CD4-positive, alpha-beta T cell treated with Interleukin-4 for 1 hour (primary cell): ENCODE measurements at regions not wholly inside any gene's neighbourhood (a gene's known extent, or its start where the extent isn't known, plus 50 kb on each side); places are given as distances from the start of the nearest gene placed in this dataset.
A peak's percentile ranks its signal among the peaks of the same experiment; 100 is the strongest.

Experiments
- DNase-seq, 2 donors: peaks; one replicate each; pipeline ENCODE4 v3.0.0-alpha.2; 2020 to 2022

DNA sequence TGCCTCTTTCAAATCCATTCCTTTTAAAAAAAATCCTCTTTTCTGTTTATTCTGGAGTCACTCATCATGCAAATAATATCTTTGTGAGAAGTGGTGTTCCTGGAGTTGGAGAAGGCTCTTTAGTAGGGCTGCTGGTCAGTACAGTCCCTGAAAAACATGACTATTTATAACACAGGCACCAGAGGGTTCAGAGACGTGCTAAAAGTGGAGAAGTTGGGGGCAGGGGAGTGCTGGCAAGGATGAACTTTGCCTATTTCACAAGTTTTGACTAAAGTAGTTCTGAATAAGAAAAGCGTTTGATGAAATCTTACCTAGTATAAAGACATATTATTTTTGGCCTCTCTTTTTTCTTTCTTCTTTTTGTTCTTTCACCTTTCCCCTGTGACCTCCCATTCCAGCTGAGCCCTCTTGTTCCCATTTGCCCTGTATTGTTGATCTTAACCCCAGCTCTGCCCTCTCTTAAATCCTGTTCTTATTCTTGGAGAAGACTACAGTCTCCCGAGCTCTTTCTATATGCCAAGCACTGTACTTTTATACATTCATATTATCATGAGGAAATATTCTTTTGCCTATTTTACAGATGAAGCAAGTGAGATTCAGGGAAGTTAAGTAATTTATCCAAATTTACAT, 129.1 kb downstream of the TM9SF2 start:
- DNase-seq: no peak

DNA sequence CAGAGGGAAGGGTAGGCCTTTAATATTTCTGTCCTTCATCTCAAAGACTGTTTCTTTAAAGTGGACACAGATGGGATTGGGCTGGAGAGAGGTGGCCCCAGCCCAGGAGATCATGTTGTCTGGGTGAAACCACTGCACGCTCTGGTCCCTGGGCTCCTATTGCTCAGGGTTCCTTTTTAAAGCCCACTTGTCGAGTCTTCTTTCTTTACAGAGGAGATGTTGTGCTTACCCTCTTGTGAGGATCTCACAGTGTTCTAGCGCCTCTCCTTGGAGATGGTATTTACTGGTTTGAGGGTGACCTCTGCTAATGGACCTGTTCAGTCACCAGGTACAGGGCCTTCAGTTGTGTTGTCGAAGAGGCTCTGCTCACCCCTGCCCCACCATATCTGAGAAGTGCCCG, 128.4 kb downstream of the TM9SF2 start:
- DNase-seq: no peak

DNA sequence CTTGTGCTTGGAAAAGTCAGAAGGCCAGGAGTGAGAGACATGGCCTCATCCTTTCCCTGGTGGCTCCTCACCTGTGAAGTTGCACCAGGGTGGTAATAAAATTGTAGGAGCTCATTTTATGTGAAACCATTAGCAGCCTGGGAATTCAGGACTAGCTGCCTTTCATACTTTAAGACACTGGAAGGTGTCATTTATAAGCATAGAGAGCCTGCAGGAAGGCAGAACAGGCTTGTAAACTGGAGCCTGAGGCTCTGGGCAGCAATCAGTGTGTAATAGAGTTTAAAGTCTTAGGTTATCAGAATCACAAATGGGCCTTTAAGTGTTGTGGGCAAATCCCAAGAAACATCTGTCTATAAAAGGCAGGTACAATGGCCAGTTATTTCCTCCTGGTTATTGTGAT, 127.2 kb downstream of the TM9SF2 start:
- DNase-seq: no peak

DNA sequence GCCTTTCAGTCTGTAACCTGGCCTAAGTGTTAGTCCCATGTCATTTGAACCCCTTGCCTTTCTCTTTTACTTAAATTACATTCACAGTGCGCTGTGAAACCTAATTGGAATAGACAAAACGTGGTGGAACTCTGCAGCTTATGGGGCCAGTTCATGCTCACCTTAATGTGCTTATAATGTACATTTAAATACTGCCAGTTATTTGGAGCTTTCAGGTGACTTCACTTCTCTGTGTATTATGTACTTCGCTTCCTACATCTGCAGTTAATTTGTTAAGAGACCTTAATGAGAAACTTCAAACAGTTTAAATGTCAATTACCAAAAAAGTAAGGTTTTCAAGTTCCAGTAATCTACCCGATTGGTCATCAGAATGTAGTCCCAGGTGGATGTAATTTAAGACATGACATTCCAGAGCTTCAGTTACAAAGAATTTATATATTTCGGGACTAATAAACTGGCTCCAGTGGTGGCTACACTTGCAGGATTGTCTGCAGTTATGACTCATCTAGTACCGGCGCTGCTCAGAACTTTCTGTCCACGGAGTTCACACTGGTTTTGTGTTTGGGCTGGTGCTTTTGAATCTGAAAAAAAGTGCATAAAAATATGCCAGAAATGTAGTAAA, 125.3 kb downstream of the TM9SF2 start:
- no peak for DNase-seq

DNA sequence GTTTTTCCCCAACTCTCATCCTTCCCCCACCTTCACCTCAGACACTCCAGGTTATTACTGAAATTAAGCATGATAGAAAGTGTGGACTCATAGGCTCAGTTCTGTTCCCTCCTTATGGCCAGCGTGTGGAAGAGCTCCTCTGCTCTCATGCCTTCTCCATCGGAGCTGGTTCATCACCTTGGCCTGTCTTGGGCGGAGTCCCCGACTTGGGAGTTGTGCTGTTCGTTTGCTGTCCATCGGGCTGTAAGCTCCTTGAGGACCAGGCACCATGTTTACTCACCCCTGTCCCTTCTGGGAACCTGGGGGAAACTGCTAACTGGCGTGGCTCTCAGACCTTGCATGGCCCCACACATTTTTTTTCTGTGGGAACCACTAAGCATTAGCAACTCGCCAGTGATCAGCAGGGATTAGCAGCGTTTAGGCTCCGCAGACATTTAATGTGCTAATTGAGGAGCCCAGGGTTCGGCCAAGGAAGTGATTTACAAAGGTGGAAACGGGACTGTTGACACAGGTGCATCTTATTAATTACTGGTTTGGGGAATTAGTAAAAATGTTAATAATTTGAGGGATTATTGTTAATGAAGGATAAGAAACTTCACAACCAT, 123.8 kb downstream of the TM9SF2 start:
- DNase-seq: no peak

DNA sequence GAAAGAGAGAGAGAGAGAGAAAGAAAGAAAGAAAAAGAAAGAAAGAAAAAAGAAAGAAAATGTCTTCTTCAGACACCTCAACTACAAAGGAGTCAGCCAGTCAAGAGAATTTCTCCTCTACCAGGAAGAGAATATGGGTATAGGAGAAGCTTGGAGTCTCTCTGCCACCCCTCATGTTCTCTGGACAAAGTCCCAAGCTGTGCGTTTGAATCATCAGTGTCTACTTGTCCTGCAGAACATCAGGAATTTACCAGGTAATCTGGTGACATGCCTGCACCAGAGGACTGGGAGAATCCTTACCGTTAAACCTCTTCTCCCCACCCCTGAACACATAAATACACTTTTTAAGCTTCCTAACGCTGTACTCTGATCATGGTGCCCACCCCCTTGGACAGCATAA, 119.5 kb downstream of the TM9SF2 start:
- DNase-seq: no peak

DNA sequence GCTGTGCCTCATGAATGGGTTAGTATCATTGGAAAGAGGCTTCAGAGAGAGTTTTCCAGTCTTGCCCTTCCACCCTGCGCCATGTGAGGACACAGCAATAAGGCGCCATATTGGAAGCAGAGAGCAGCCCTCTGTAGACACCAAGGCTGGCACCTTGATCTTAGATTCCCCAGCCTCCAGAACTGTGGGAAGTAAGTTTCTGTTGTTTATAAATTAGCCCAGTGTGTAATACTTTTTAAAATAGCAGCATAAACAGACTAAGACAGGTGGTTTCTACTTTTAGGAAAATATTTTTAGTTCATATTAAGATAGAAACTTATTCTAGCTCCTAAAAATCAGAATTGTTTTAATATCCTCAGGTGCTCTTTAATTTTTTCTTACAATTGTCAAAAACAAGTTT, 117.9 kb downstream of the TM9SF2 start:
- no peak for DNase-seq

DNA sequence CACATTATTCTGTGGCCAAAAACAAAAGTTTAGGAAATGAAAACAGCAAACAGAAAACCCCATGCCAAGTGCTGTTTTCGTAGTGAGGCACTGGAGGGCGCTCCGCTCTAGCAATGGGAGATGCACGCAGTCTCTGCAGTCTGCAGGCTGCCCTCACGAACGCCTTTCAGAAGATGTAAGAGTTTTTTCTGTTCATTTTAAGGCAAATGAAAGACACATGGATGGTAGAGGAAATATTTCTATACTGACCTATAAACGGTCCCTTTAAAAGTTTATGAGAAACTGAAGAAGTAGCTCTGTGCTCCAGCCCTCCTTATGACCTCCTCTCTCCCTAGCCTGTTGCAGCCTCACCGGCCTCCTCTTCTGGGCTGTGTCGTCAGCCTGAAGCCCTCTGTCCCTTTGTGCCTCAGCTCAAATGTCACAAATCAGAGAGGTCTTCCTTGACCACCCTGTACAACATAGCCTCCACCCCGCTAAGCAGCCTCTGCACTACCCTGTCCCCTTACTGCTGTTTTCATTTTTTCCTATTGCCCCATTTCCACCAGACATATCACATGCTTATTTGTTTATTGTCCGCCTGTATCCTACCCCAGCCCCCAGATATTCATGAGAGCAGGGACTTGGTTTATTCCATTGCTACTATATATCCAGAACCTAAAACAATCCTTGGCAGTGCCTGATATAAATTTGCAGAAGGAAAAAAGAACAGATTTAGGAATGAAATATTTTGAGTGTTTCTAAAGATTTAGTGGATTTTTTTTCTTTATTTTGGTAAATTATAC, 116.4 kb downstream of the TM9SF2 start:
- DNase-seq: no peak

DNA sequence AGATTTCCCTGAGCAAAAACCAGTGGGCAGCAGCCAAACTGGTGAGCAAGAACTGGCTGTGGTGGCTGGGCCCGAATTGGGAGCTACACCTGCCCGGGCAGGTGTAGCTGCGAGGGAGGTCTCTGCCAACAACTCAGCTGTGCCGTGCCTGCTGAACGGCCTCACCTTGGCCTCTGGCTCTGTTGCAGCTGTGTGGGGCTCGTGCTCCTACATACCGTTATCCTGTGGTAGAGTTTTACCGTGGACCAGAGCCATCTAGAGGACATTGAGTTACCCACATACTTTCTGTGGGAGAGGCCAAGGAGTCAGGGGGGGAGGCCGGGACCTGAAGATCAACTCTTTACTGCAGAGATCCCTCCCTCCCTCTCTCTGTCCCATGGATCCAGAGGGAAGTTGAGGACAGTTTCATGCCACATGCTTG, 113.2 kb downstream of the TM9SF2 start:
- peak; percentile 42 to 46 for DNase-seq
